MM.1S (cell line): ENCODE measurements at regions not wholly inside any gene's neighbourhood (a gene's known extent, or its start where the extent isn't known, plus 50 kb on each side); places are given as distances from the start of the nearest gene placed in this dataset.

Source experiments
- DNase-seq: peaks from one replicate; pipeline ENCODE4 v3.0.0-alpha.2; 2015
- H2AFZ ChIP-seq: fragments of 300-600 bp; sonication (generic); 2 replicates; pipeline ENCODE4 v1.6.0; 2016; ENCODE audit warnings: antibody characterized with exemption, low read length
- H3F3A ChIP-seq: fragments of 300-600 bp; sonication (generic); 2 replicates; pipeline ENCODE4 v1.6.1; 2016; ENCODE audit warnings: mild to moderate bottlenecking, antibody characterized with exemption, low read length, moderate library complexity, mixed read lengths; ENCODE audit not compliant: insufficient read depth
- H3K27ac ChIP-seq: fragments of 300-600 bp; sonication (generic); 2 replicates; pipeline ENCODE4 v1.5.1; 2016; ENCODE audit warnings: mild to moderate bottlenecking, low read length
- H3K27me3 ChIP-seq: fragments of 300-600 bp; sonication (generic); replicated peaks from 2 replicates; pipeline ENCODE4 v1.6.0; 2016; ENCODE audit warnings: low read length; ENCODE audit not compliant: insufficient read depth
- H3K36me3 ChIP-seq: fragments of 300-600 bp; sonication (generic); replicated peaks from 2 replicates; pipeline ENCODE4 v1.6.1; 2016; ENCODE audit warnings: mild to moderate bottlenecking, low read length, mixed read lengths; ENCODE audit not compliant: insufficient read depth
- H3K4me1 ChIP-seq: fragments of 300-600 bp; sonication (generic); 2 replicates; pipeline ENCODE4 v1.6.1; 2016; ENCODE audit warnings: low read length, mixed read lengths
- H3K4me2 ChIP-seq: fragments of 300-600 bp; sonication (generic); 2 replicates; pipeline ENCODE4 v1.6.0; 2016; ENCODE audit warnings: low read depth, low read length
- H3K4me3 ChIP-seq: fragments of 300-600 bp; sonication (generic); 2 replicates; pipeline ENCODE4 v1.5.1; 2016; ENCODE audit warnings: low read length, mixed read lengths
- H3K79me2 ChIP-seq: fragments of 300-600 bp; sonication (generic); 2 replicates; pipeline ENCODE4 v1.6.1; 2016; ENCODE audit warnings: mixed run types, low read length, mixed read lengths
- H3K9ac ChIP-seq: fragments of 300-600 bp; sonication (generic); 2 replicates; pipeline ENCODE4 v1.6.1; 2016; ENCODE audit warnings: low read length, mixed read lengths
- H3K9me2 ChIP-seq: fragments of 300-600 bp; sonication (generic); replicated peaks from 2 replicates; pipeline ENCODE4 v1.6.1; 2016; ENCODE audit warnings: mild to moderate bottlenecking, low read length, mixed read lengths; ENCODE audit not compliant: insufficient read depth
- H3K9me3 ChIP-seq: fragments of 300-600 bp; sonication (generic); replicated peaks from 2 replicates; pipeline ENCODE4 v1.6.1; 2016; ENCODE audit warnings: mild to moderate bottlenecking, low read length, mixed read lengths; ENCODE audit not compliant: insufficient read depth
- H4K20me1 ChIP-seq: fragments of 300-600 bp; sonication (generic); 2 replicates; pipeline ENCODE4 v1.6.1; 2016; ENCODE audit warnings: mild to moderate bottlenecking, low read length, moderate library complexity, mixed read lengths; ENCODE audit not compliant: insufficient read depth
- EZH2 ChIP-seq: fragments of 300-600 bp; sonication (generic); optimal IDR thresholded peaks from 2 replicates; pipeline ENCODE3; 2017; ENCODE audit warnings: low read depth, mild to moderate bottlenecking, antibody characterized with exemption, low read length, mixed read lengths
- EZH2phosphoT487 ChIP-seq: fragments of 300-600 bp; sonication (generic); IDR thresholded peaks from 2 replicates; pipeline ENCODE4 v1.6.1; 2018; ENCODE audit warnings: antibody characterized with exemption, low read length
- TF ChIP-seq, protein P1 (sequence below): fragments of 300-600 bp; sonication (generic); IDR thresholded peaks from 2 replicates; pipeline ENCODE4 v1.5.1; 2016; ENCODE audit warnings: antibody characterized with exemption, low read length, mixed read lengths

DNA sequence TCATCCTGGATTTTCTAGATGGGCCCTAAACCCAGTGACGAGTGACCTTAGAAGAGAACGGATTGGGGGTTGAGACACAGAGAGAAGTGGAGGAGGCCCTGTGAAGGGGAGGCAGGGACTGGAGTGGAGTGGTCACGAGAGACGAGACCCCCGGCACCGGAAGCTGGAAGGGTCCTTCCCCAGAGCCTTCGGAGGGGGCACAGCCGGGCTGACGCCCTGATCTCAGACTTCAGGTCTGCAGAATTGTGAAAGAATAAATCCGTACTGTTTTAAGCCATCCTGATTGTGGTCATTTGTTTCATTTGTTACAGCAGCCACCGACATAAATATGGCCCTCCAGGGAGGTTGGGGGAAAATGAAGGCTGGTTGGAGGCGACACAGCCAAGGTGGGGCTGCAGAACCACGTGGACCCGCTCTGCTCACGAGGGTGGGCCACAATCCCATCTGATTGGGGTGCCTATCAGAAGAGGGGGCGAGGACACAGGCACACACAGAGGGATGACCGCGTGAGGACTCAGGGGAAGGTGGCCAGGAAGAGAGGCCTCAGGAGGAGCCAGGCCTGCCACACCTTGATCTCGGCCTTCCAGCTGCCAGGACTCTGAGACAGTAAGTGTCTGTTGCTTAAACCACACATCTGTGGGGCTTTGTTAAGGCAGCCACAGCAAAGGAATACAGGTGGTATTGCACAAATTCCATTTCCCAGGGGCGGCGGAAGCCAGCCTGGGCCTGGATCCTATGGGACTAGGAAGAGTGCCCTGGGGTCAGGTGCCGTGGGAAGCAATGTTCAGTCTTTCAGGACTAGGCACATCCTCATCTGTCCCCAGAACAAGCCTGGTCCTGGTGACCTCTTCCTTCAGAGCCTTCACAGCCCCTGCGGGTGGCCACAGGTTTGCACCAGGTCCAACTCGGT, 73.3 kb upstream of the SHANK2 start:
- Histone ChIP-seq H3F3A (no peaks in the 10 kb centered on the region), H3K9ac (no peak overlapping the region), H3K9me2 (no peaks in the 10 kb centered on the region), H3K4me3 (no peak overlapping the region), H3K36me3 (no peaks in the 10 kb centered on the region), H4K20me1 (no peaks in the 10 kb centered on the region), H3K4me2 (no peak overlapping the region), H2AFZ (no peak overlapping the region), H3K27me3 (peaks cover 87% of the 10 kb centered on the region), H3K9me3 (no peaks in the 10 kb centered on the region), H3K27ac (no peak overlapping the region), H3K4me1 (no peaks in the 10 kb centered on the region), H3K79me2 (no peaks in the 10 kb centered on the region)
- no peak for TF ChIP-seq EZH2
- TF ChIP-seq, protein P1, sequence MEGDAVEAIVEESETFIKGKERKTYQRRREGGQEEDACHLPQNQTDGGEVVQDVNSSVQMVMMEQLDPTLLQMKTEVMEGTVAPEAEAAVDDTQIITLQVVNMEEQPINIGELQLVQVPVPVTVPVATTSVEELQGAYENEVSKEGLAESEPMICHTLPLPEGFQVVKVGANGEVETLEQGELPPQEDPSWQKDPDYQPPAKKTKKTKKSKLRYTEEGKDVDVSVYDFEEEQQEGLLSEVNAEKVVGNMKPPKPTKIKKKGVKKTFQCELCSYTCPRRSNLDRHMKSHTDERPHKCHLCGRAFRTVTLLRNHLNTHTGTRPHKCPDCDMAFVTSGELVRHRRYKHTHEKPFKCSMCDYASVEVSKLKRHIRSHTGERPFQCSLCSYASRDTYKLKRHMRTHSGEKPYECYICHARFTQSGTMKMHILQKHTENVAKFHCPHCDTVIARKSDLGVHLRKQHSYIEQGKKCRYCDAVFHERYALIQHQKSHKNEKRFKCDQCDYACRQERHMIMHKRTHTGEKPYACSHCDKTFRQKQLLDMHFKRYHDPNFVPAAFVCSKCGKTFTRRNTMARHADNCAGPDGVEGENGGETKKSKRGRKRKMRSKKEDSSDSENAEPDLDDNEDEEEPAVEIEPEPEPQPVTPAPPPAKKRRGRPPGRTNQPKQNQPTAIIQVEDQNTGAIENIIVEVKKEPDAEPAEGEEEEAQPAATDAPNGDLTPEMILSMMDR: no peak
- TF ChIP-seq EZH2phosphoT487: no peak
- no peak for DNase-seq

DNA sequence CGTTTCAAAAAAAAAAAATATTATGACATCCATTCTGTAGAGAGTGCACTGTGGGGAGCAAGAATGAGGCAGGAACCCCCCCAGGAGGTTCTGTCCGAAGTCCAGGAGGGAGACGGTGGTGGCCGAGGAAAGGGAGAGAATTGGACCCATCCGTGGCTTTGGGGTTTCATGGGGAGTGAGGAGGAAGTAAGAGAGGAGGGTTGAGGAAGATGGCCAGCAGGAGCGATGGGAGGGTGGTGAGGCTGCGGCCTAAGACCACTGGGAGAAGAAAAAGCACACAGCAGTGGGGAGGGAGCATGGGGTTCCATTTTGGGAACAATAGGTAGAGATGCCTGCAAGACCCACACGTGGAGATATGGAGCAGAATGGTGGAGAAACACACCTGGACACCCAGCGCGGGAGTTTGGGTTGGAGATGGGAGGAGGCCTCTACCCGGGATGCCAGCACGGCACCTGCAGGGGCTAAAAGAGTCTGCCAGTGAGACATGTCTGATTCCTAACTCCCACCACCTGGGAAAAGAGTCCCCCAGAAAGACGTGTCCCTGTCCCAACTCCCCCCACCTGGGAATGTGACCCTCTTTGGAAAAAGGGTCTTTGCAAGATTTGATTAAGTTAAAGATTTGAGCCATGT, 72.5 kb upstream of the SHANK2 start:
- H3K9ac ChIP-seq: no peak overlapping the region
- no peaks in the 10 kb centered on the region for H3K79me2 ChIP-seq
- H4K20me1 ChIP-seq: no peaks in the 10 kb centered on the region
- H3K9me3 ChIP-seq: no peaks in the 10 kb centered on the region
- peaks cover 85% of the 10 kb centered on the region for H3K27me3 ChIP-seq
- H3K36me3 ChIP-seq: no peaks in the 10 kb centered on the region
- no peaks in the 10 kb centered on the region for H3F3A ChIP-seq
- no peak overlapping the region for H3K27ac ChIP-seq
- TF ChIP-seq EZH2 (no peak), EZH2phosphoT487 (no peak)
- TF ChIP-seq, protein P1: no peak
- no peaks in the 10 kb centered on the region for H3K9me2 ChIP-seq
- no peak for DNase-seq
- H2AFZ ChIP-seq: no peak overlapping the region
- H3K4me2 ChIP-seq: no peak overlapping the region
- H3K4me3 ChIP-seq: no peak overlapping the region
- no peaks in the 10 kb centered on the region for H3K4me1 ChIP-seq

DNA sequence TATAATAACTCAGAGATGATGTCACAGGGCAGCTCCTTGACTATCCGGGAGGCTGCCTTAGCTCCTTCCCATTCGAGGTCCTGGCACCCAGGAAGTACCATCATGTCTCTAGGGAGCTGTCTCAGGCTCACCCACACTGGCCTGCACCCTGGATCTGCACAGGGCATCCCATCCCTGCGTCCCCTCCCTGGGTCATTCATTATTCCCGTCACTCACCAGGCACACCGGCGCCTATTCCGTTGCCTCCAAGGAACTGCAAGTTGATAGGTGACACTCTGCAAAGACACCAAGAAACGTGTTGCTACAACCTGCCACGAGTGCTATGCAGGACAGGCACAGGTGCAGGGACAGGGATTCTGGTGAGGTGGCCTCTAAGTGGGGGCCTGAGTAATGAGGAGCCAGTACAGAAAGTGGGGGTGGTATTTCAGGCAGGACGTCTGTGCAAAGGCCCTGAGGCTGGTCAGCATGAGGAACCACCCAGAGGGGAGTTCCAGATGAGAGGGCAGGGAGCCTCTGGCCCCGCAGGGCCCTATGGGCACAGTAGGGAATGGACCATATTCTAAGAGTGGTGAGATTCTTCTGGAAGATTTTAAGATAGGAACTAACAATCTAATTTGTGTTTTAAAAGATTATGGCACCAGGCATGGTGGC, 71.6 kb upstream of the SHANK2 start:
- Histone ChIP-seq H3K79me2 (no peaks in the 10 kb centered on the region), H3F3A (no peaks in the 10 kb centered on the region), H2AFZ (no peak overlapping the region), H3K4me1 (no peaks in the 10 kb centered on the region), H3K9me2 (no peaks in the 10 kb centered on the region), H3K27me3 (peaks cover 87% of the 10 kb centered on the region), H4K20me1 (no peaks in the 10 kb centered on the region), H3K9ac (no peak overlapping the region), H3K4me3 (no peak overlapping the region), H3K27ac (no peak overlapping the region), H3K36me3 (no peaks in the 10 kb centered on the region), H3K9me3 (no peaks in the 10 kb centered on the region), H3K4me2 (no peak overlapping the region)
- DNase-seq: no peak
- TF ChIP-seq, protein P1: no peak
- TF ChIP-seq EZH2phosphoT487 (no peak), EZH2 (no peak)
